ENCODE measurements at regions not wholly inside any gene's neighbourhood (a gene's known extent, or its start where the extent isn't known, plus 50 kb on each side); places are given as distances from the start of the nearest gene placed in this dataset.

- ChIA-PET CTCF (interaction anchor here (0.6 kb wide), 1 partner anchor 487 kb away, joined by 3 read pairs; no protein-coding TSS in a partner anchor), POLR2A (no interaction called here)
- Histone ChIP-seq H3K9me3 (ENCODE audit: control insufficient read depth, insufficient read depth, low read length) (peaks cover 3% of the 10 kb centered on the region; the same call in 1 of the 2 replicates), H3K4me3 (ENCODE audit: low read depth, low read length) (no peak overlapping the region), H3K27ac (ENCODE audit: low read depth, low read length) (no peak overlapping the region), H3K27me3 (ENCODE audit: control insufficient read depth, insufficient read depth, low read length) (no peaks in the 10 kb centered on the region)
- DNase-seq (ENCODE audit: low read depth, low spot score) = peak; percentile 51
- no peak for TF ChIP-seq CTCF (IDR thresholded peaks at IDR 0.05; ENCODE audit: low read depth, low read length)
Measured at GRCh38 chr18:55706898-55707297, 118.9 kb upstream of the TCF4 start.

GRCh38 chr18:55699233-55699765 is 111.3 kb upstream of the TCF4 start:
- H3K9me3 ChIP-seq (ENCODE audit: control insufficient read depth, insufficient read depth, low read length) = peaks cover 3% of the 10 kb centered on the region; the same call in 1 of the 2 replicates
- DNase-seq (ENCODE audit: low read depth, low spot score) = no peak
- no peaks in the 10 kb centered on the region for H3K27me3 ChIP-seq (ENCODE audit: control insufficient read depth, insufficient read depth, low read length)
- H3K4me3 ChIP-seq (ENCODE audit: low read depth, low read length) = no peak overlapping the region
- no peak for TF ChIP-seq CTCF (IDR thresholded peaks at IDR 0.05; ENCODE audit: low read depth, low read length)
- H3K27ac ChIP-seq (ENCODE audit: low read depth, low read length) = no peak overlapping the region
- ChIA-PET POLR2A (no interaction called here), CTCF (interaction anchor here (0.6 to 1.1 kb wide), 2 partner anchors 17 to 161 kb away, joined by 3 to 4 read pairs; no protein-coding TSS in a partner anchor)

GRCh38 chr18:55696811-55697210 is 108.8 kb upstream of the TCF4 start:
- Histone ChIP-seq H3K27me3 (ENCODE audit: control insufficient read depth, insufficient read depth, low read length) (no peaks in the 10 kb centered on the region), H3K9me3 (ENCODE audit: control insufficient read depth, insufficient read depth, low read length) (peaks cover 3% of the 10 kb centered on the region; the same call in 1 of the 2 replicates), H3K27ac (ENCODE audit: low read depth, low read length) (no peak overlapping the region), H3K4me3 (ENCODE audit: low read depth, low read length) (no peak overlapping the region)
- ChIA-PET CTCF (no interaction called here), POLR2A (no interaction called here)
- no peak for TF ChIP-seq CTCF (IDR thresholded peaks at IDR 0.05; ENCODE audit: low read depth, low read length)
- DNase-seq (ENCODE audit: low read depth, low spot score) = no peak

- POLR2A ChIA-PET = no interaction called here
- Histone ChIP-seq H3K27me3 (ENCODE audit: control insufficient read depth, insufficient read depth, low read length) (no peaks in the 10 kb centered on the region), H3K9me3 (ENCODE audit: control insufficient read depth, insufficient read depth, low read length) (no peaks in the 10 kb centered on the region), H3K27ac (ENCODE audit: low read depth, low read length) (no peak overlapping the region), H3K4me3 (ENCODE audit: low read depth, low read length) (no peak overlapping the region)
- CTCF ChIA-PET = no interaction called here
- TF ChIP-seq CTCF (IDR thresholded peaks at IDR 0.05; ENCODE audit: low read depth, low read length) = no peak
- DNase-seq (ENCODE audit: low read depth, low spot score) = no peak
Measured at GRCh38 chr18:55695091-55695490, 107.1 kb upstream of the TCF4 start.

GRCh38 chr18:55694291-55694690 is 106.3 kb upstream of the TCF4 start:
- ChIA-PET POLR2A (no interaction called here), CTCF (no interaction called here)
- DNase-seq (ENCODE audit: low read depth, low spot score) = no peak
- H3K9me3 ChIP-seq (ENCODE audit: control insufficient read depth, insufficient read depth, low read length) = no peaks in the 10 kb centered on the region
- no peak for TF ChIP-seq CTCF (IDR thresholded peaks at IDR 0.05; ENCODE audit: low read depth, low read length)
- H3K27ac ChIP-seq (ENCODE audit: low read depth, low read length) = no peak overlapping the region
- H3K4me3 ChIP-seq (ENCODE audit: low read depth, low read length) = no peak overlapping the region
- H3K27me3 ChIP-seq (ENCODE audit: control insufficient read depth, insufficient read depth, low read length) = no peaks in the 10 kb centered on the region

Data from AG04450 (cell line).